GM12892 (cell line): ENCODE measurements at regions not wholly inside any gene's neighbourhood (a gene's known extent, or its start where the extent isn't known, plus 50 kb on each side); places are given as distances from the start of the nearest gene placed in this dataset.

ENCODE experiments used
- POLR2A ChIP-seq: IDR thresholded peaks from 2 replicates; pipeline ENCODE4 v1.6.1; 2011; ENCODE audit warnings: low read depth, low read length, control low read depth
- POLR2AphosphoS5 ChIP-seq: IDR thresholded peaks from 2 replicates; pipeline ENCODE4 v1.6.1; 2011; ENCODE audit warnings: low read depth, low read length, control low read depth
- TAF1 ChIP-seq: IDR thresholded peaks from 2 replicates; pipeline ENCODE4 v1.6.1; 2011; ENCODE audit warnings: low read depth, mild to moderate bottlenecking, control low read depth, low read length, borderline replicate concordance

GRCh38 chr17:77706938-77707337 lies 251.6 kb upstream of the TNRC6C start:
- no peak for TF ChIP-seq POLR2A
- TF ChIP-seq TAF1 = no peak
- TF ChIP-seq POLR2AphosphoS5 = no peak
